ENCODE measurements at regions not wholly inside any gene's neighbourhood (a gene's known extent, or its start where the extent isn't known, plus 50 kb on each side); places are given as distances from the start of the nearest gene placed in this dataset.

- no peaks in the 10 kb centered on the region for H3K4me1 ChIP-seq (ENCODE audit: insufficient read depth)
- H3K36me3 ChIP-seq (replicated peaks; ENCODE audit: insufficient read depth, low read depth): no peaks in the 10 kb centered on the region
- DNase-seq (ENCODE audit: low spot score): no peak
- no peaks in the 10 kb centered on the region for H3K79me2 ChIP-seq
- no peak overlapping the region for H3K27ac ChIP-seq
- H3K9me2 ChIP-seq (replicated peaks; ENCODE audit: insufficient read depth): no peaks in the 10 kb centered on the region
- H3K4me3 ChIP-seq: no peak overlapping the region
- H3K4me2 ChIP-seq: no peak overlapping the region
- no peaks in the 10 kb centered on the region for H3K9me3 ChIP-seq (ENCODE audit: low read depth)
- H3K27me3 ChIP-seq: no peaks in the 10 kb centered on the region
- WGBS (ENCODE audit: low lambda C conversion rate, missing lambda C conversion rate): 77% methylated on average over 2 of the region's 2 CpGs
- TF ChIP-seq CTCF (IDR thresholded peaks at IDR 0.05; ENCODE audit: poor library complexity) (no peak), EZH2phosphoT487 (IDR thresholded peaks at IDR 0.05; ENCODE audit: low read depth, severe bottlenecking, unreplicated experiment) (no peak), EZH2 (IDR thresholded peaks at IDR 0.05; ENCODE audit: borderline replicate concordance) (no peak)
- H2AFZ ChIP-seq: no peak overlapping the region
- no peaks in the 10 kb centered on the region for H4K20me1 ChIP-seq (ENCODE audit: insufficient read depth, poor library complexity, severe bottlenecking)
Measured at GRCh38 chr12:59517522-59517921, 78.3 kb upstream of the SLC16A7 start.

GRCh38 chr12:59500915-59501314, 94.9 kb upstream of the SLC16A7 start:
- H3K27me3 ChIP-seq: no peaks in the 10 kb centered on the region
- no peaks in the 10 kb centered on the region for H3K9me2 ChIP-seq (replicated peaks; ENCODE audit: insufficient read depth)
- DNase-seq (ENCODE audit: low spot score): no peak
- TF ChIP-seq EZH2 (IDR thresholded peaks at IDR 0.05; ENCODE audit: borderline replicate concordance) (no peak), EZH2phosphoT487 (IDR thresholded peaks at IDR 0.05; ENCODE audit: low read depth, severe bottlenecking, unreplicated experiment) (no peak), CTCF (IDR thresholded peaks at IDR 0.05; ENCODE audit: poor library complexity) (no peak)
- 66% methylated on average over 1 of the region's 1 CpG for WGBS (ENCODE audit: low lambda C conversion rate, missing lambda C conversion rate)
- H3K36me3 ChIP-seq (replicated peaks; ENCODE audit: insufficient read depth, low read depth): no peaks in the 10 kb centered on the region
- H3K79me2 ChIP-seq: no peaks in the 10 kb centered on the region
- no peak overlapping the region for H2AFZ ChIP-seq
- H3K9me3 ChIP-seq (ENCODE audit: low read depth): no peaks in the 10 kb centered on the region
- H3K27ac ChIP-seq: no peak overlapping the region
- no peak overlapping the region for H3K4me2 ChIP-seq
- no peaks in the 10 kb centered on the region for H3K4me1 ChIP-seq (ENCODE audit: insufficient read depth)
- no peaks in the 10 kb centered on the region for H4K20me1 ChIP-seq (ENCODE audit: insufficient read depth, poor library complexity, severe bottlenecking)
- H3K4me3 ChIP-seq: no peak overlapping the region

GRCh38 chr12:59500335-59500734, 95.5 kb upstream of the SLC16A7 start:
- no peaks in the 10 kb centered on the region for H3K27me3 ChIP-seq
- no peak overlapping the region for H3K4me2 ChIP-seq
- DNase-seq (ENCODE audit: low spot score): no peak
- H3K36me3 ChIP-seq (replicated peaks; ENCODE audit: insufficient read depth, low read depth): no peaks in the 10 kb centered on the region
- H3K79me2 ChIP-seq: no peaks in the 10 kb centered on the region
- WGBS (ENCODE audit: low lambda C conversion rate, missing lambda C conversion rate): 85% methylated on average over 1 of the region's 1 CpG
- H3K4me1 ChIP-seq (ENCODE audit: insufficient read depth): no peaks in the 10 kb centered on the region
- no peaks in the 10 kb centered on the region for H3K9me3 ChIP-seq (ENCODE audit: low read depth)
- no peak overlapping the region for H2AFZ ChIP-seq
- no peaks in the 10 kb centered on the region for H4K20me1 ChIP-seq (ENCODE audit: insufficient read depth, poor library complexity, severe bottlenecking)
- no peak overlapping the region for H3K27ac ChIP-seq
- no peak for TF ChIP-seq EZH2 (IDR thresholded peaks at IDR 0.05; ENCODE audit: borderline replicate concordance)
- no peak for TF ChIP-seq CTCF (IDR thresholded peaks at IDR 0.05; ENCODE audit: poor library complexity)
- no peak for TF ChIP-seq EZH2phosphoT487 (IDR thresholded peaks at IDR 0.05; ENCODE audit: low read depth, severe bottlenecking, unreplicated experiment)
- H3K4me3 ChIP-seq: no peak overlapping the region
- H3K9me2 ChIP-seq (replicated peaks; ENCODE audit: insufficient read depth): no peaks in the 10 kb centered on the region

GRCh38 chr12:59499774-59500173, 96.1 kb upstream of the SLC16A7 start:
- no peak for DNase-seq (ENCODE audit: low spot score)
- WGBS (ENCODE audit: low lambda C conversion rate, missing lambda C conversion rate): 93% methylated on average over 1 of the region's 1 CpG
- Histone ChIP-seq H3K4me1 (ENCODE audit: insufficient read depth) (no peaks in the 10 kb centered on the region), H3K27ac (no peak overlapping the region), H3K9me2 (replicated peaks; ENCODE audit: insufficient read depth) (no peaks in the 10 kb centered on the region), H4K20me1 (ENCODE audit: insufficient read depth, poor library complexity, severe bottlenecking) (no peaks in the 10 kb centered on the region), H3K27me3 (no peaks in the 10 kb centered on the region), H3K79me2 (no peaks in the 10 kb centered on the region), H3K36me3 (replicated peaks; ENCODE audit: insufficient read depth, low read depth) (no peaks in the 10 kb centered on the region), H3K4me3 (no peak overlapping the region), H3K9me3 (ENCODE audit: low read depth) (no peaks in the 10 kb centered on the region), H3K4me2 (no peak overlapping the region), H2AFZ (no peak overlapping the region)
- TF ChIP-seq CTCF (IDR thresholded peaks at IDR 0.05; ENCODE audit: poor library complexity) (no peak), EZH2 (IDR thresholded peaks at IDR 0.05; ENCODE audit: borderline replicate concordance) (no peak), EZH2phosphoT487 (IDR thresholded peaks at IDR 0.05; ENCODE audit: low read depth, severe bottlenecking, unreplicated experiment) (no peak)

Data from hepatocyte (in vitro differentiated cells).